Left lung (tissue), 4 donors: ENCODE measurements at regions not wholly inside any gene's neighbourhood (a gene's known extent, or its start where the extent isn't known, plus 50 kb on each side); places are given as distances from the start of the nearest gene placed in this dataset.
"Not testable (repeated sequence)": the region's sequence is repeated elsewhere in the genome, so short reads cannot be mapped to it uniquely, and the experiment has no call there.

Experiments
- ATAC-seq: fragments of 200-7000 bp; cut with Tn5 transposase; one replicate; pipeline ENCODE4 v1.9.1; 2020; ENCODE audit warnings: moderate library complexity
- DNase-seq, 4 donors: peaks; one replicate each; pipeline ENCODE4 v3.0.0-alpha.2; 2013 to 2020
- H3K27ac ChIP-seq, 2 donors: fragments of 200-600 bp; sonication (generic) in 1 of 2; one replicate each; pipeline versions ENCODE4 v1.5.0 to v1.8.0; 2020 to 2021
- H3K27me3 ChIP-seq, 2 donors: fragments of 200-600 bp; sonication (generic) in 1 of 2; one replicate each; pipeline versions ENCODE4 v1.5.0 to v1.8.0; 2020 to 2021
- H3K36me3 ChIP-seq, 2 donors: fragments of 200-600 bp; sonication (generic) in 1 of 2; one replicate each; pipeline versions ENCODE4 v1.5.0 to v1.8.0; 2020 to 2021
- H3K4me1 ChIP-seq, 2 donors: fragments of 200-600 bp; one replicate each; pipeline ENCODE4 v1.8.0; 2021
- H3K4me3 ChIP-seq, 2 donors: fragments of 200-600 bp; sonication (generic) in 1 of 2; one replicate each; pipeline versions ENCODE4 v1.5.0 to v1.8.0; 2020 to 2021; ENCODE audit warnings: mild to moderate bottlenecking in 1 of 2
- H3K9me3 ChIP-seq, 2 donors: fragments of 200-600 bp; sonication (generic) in 1 of 2; one replicate each; pipeline versions ENCODE4 v1.5.0 to v1.8.0; 2020 to 2021
- CTCF ChIP-seq, 2 donors: fragments of 200-600 bp; sonication (generic) in 1 of 2; IDR thresholded peaks; one replicate each; pipeline versions ENCODE4 v1.5.0 to v1.8.0; 2021; ENCODE audit warnings: antibody characterized with exemption in 2 of 2
- intact Hi-C, 2 donors: fragments of 100-400 bp; cut with DNase I; formaldehyde crosslinking; loops; one replicate each; pipeline versions ENCODE4 v1.11.2 to v1.14.2; 2022
- donor health status: DM: no; HTN: yes; CAD: no.
- donor health status: DM: no; HTN: no; CAD: no.

GRCh38 chr2:64888591-64889309 is 100.4 kb upstream of the SLC1A4 start:
- intact Hi-C loops: no loop called here
- Histone ChIP-seq H3K4me1 (no peaks in the 10 kb centered on the region), H3K4me3 (no peak overlapping the region), H3K27me3 (no peaks in the 10 kb centered on the region), H3K9me3 (peaks cover 0 to 10% of the 10 kb centered on the region in 2 donors), H3K27ac (no peak overlapping the region), H3K36me3 (no peaks in the 10 kb centered on the region)
- peak; percentile 94 for ATAC-seq
- no peak for TF ChIP-seq CTCF (IDR thresholded peaks at IDR 0.05)
- DNase-seq: peak in 1 of 4 donors; percentile 24

- intact Hi-C loops: no loop called here
- Histone ChIP-seq H3K36me3 (no peaks in the 10 kb centered on the region), H3K27ac (no peak overlapping the region), H3K4me1 (no peaks in the 10 kb centered on the region), H3K9me3 (peaks cover 0 to 10% of the 10 kb centered on the region in 2 donors), H3K27me3 (no peaks in the 10 kb centered on the region), H3K4me3 (no peak overlapping the region)
- ATAC-seq: no peak
- TF ChIP-seq CTCF (IDR thresholded peaks at IDR 0.05): no peak
- DNase-seq: no peak
Measured at GRCh38 chr2:64889803-64890202, 99.4 kb upstream of the SLC1A4 start.

- H3K9me3 ChIP-seq, H3K36me3 ChIP-seq, H3K27me3 ChIP-seq, H3K4me1 ChIP-seq, H3K27ac ChIP-seq, ATAC-seq, H3K4me3 ChIP-seq, DNase-seq, intact Hi-C loops: not testable (repeated sequence)
Measured at GRCh38 chr2:64896572-64896971, 92.6 kb upstream of the SLC1A4 start.

GRCh38 chr2:64899081-64899865 is 89.9 kb upstream of the SLC1A4 start:
- no peak for TF ChIP-seq CTCF (IDR thresholded peaks at IDR 0.05)
- no peaks in the 10 kb centered on the region for H3K9me3 ChIP-seq
- intact Hi-C loops: no loop called here
- H3K36me3 ChIP-seq: no peaks in the 10 kb centered on the region
- H3K27me3 ChIP-seq: no peaks in the 10 kb centered on the region
- no peak overlapping the region for H3K4me3 ChIP-seq
- H3K4me1 ChIP-seq: peaks cover 0 to 5% of the 10 kb centered on the region in 2 donors
- no peak for ATAC-seq
- H3K27ac ChIP-seq: no peak overlapping the region
- DNase-seq: no peak

GRCh38 chr2:64899876-64900275 is 89.3 kb upstream of the SLC1A4 start:
- peak; percentile 17 for ATAC-seq
- H3K4me1 ChIP-seq: peaks cover 4 to 11% of the 10 kb centered on the region in 2 donors
- H3K27ac ChIP-seq, H3K4me3 ChIP-seq, H3K36me3 ChIP-seq, DNase-seq, intact Hi-C loops, H3K9me3 ChIP-seq, H3K27me3 ChIP-seq: not testable (repeated sequence)
